GM23338 (cell line): ENCODE measurements at regions not wholly inside any gene's neighbourhood (a gene's known extent, or its start where the extent isn't known, plus 50 kb on each side); places are given as distances from the start of the nearest gene placed in this dataset.

Experiments
- ATAC-seq: fragments of 200-7000 bp; cut with Tn5 transposase; 3 replicates; pipeline ENCODE4 v1.9.1; 2020
- DNase-seq: peaks from one replicate; pipeline ENCODE4 v3.0.0-alpha.2; 2015; ENCODE audit warnings: low spot score
- H2AFZ ChIP-seq: fragments of 200-600 bp; sonication (generic); 2 replicates; pipeline ENCODE4 v1.8.0; 2016; ENCODE audit warnings: antibody characterized with exemption, mild to moderate bottlenecking, moderate library complexity
- H3F3A ChIP-seq: fragments of 200-600 bp; sonication (generic); replicated peaks from 2 replicates; pipeline ENCODE4 v1.8.0; 2017; ENCODE audit warnings: antibody characterized with exemption, mixed run types, low read depth
- H3K27ac ChIP-seq: fragments of 200-600 bp; sonication (generic); 2 replicates; pipeline ENCODE4 v1.6.1; 2016; ENCODE audit warnings: low read depth
- H3K27me3 ChIP-seq: fragments of 200-600 bp; sonication (generic); 2 replicates; pipeline ENCODE4 v1.8.0; 2016; ENCODE audit warnings: mild to moderate bottlenecking, mixed run types, moderate library complexity; ENCODE audit not compliant: insufficient read depth
- H3K36me3 ChIP-seq: fragments of 200-600 bp; sonication (generic); 2 replicates; pipeline ENCODE4 v1.8.0; 2016; ENCODE audit warnings: mild to moderate bottlenecking; ENCODE audit not compliant: insufficient read depth
- H3K4me1 ChIP-seq: fragments of 200-600 bp; sonication (generic); 2 replicates; pipeline ENCODE4 v1.8.0; 2016; ENCODE audit warnings: mild to moderate bottlenecking, moderate library complexity; ENCODE audit not compliant: insufficient read depth
- H3K4me2 ChIP-seq: fragments of 200-600 bp; sonication (generic); 2 replicates; pipeline ENCODE4 v1.7.1; 2017; ENCODE audit warnings: mixed run types
- H3K4me3 ChIP-seq: fragments of 200-600 bp; sonication (generic); 2 replicates; pipeline ENCODE4 v1.6.1; 2016; ENCODE audit warnings: mixed run types
- H3K79me2 ChIP-seq: fragments of 200-600 bp; sonication (generic); replicated peaks from 2 replicates; pipeline ENCODE4 v1.8.0; 2017; ENCODE audit warnings: mild to moderate bottlenecking; ENCODE audit not compliant: insufficient read depth
- H3K9me2 ChIP-seq: fragments of 200-600 bp; sonication (generic); 2 replicates; pipeline ENCODE4 v1.8.0; 2017; ENCODE audit not compliant: insufficient read depth
- H4K20me1 ChIP-seq: fragments of 200-600 bp; sonication (generic); replicated peaks from 2 replicates; pipeline ENCODE4 v1.8.0; 2017; ENCODE audit warnings: mild to moderate bottlenecking; ENCODE audit not compliant: insufficient read depth
- H3K27ac Mint-ChIP-seq: 2 replicates; pipeline ENCODE4 v1.8.0; 2020; ENCODE audit warnings: inconsistent platforms, mild to moderate bottlenecking, moderate library complexity, mixed read lengths
- H3K27me3 Mint-ChIP-seq: 3 replicates; pipeline ENCODE4 v1.8.0; 2022; ENCODE audit warnings: low read depth, mild to moderate bottlenecking, moderate library complexity, mixed read lengths, inconsistent platforms; ENCODE audit not compliant: insufficient read depth, poor library complexity
- H3K36me3 Mint-ChIP-seq: 3 replicates; pipeline ENCODE4 v1.8.0; 2021; ENCODE audit warnings: low read depth, mild to moderate bottlenecking, inconsistent platforms, moderate library complexity, mixed read lengths
- H3K4me1 Mint-ChIP-seq: 3 replicates; pipeline ENCODE4 v1.8.0; 2020; ENCODE audit warnings: mild to moderate bottlenecking, inconsistent platforms, mixed read lengths
- H3K4me3 Mint-ChIP-seq: 3 replicates; pipeline ENCODE4 v1.8.0; 2021; ENCODE audit warnings: moderate library complexity, mild to moderate bottlenecking, inconsistent platforms, mixed read lengths
- H3K9me3 Mint-ChIP-seq: 3 replicates; pipeline ENCODE4 v1.8.0; 2020; ENCODE audit warnings: moderate library complexity, mild to moderate bottlenecking, inconsistent platforms, mixed read lengths
- ETS1 ChIP-seq: IDR thresholded peaks from 2 replicates; pipeline ENCODE4 v1.6.1; 2016; ENCODE audit warnings: antibody characterized with exemption
- EZH2 ChIP-seq: fragments of 200-600 bp; sonication (generic); IDR thresholded peaks from one replicate; pipeline ENCODE4 v1.8.0; 2017; ENCODE audit warnings: antibody characterized with exemption, mild to moderate bottlenecking, low read depth; ENCODE audit not compliant: unreplicated experiment
- REST ChIP-seq: IDR thresholded peaks from one replicate; pipeline ENCODE4 v1.6.1; 2018; ENCODE audit warnings: antibody characterized with exemption; ENCODE audit not compliant: unreplicated experiment
- ZNF462 ChIP-seq: fragments of 250-450 bp; sonication (Bioruptor Pico); IDR thresholded peaks from 2 replicates; pipeline ENCODE4 v1.5.0; 2020; ENCODE audit warnings: mild to moderate bottlenecking, moderate library complexity

- no peak for TF ChIP-seq ZNF462 (CRISPR knock-in tag)
These were observed 127.6 kb upstream of the VGLL2 start (continued) for GRCh38 chr6:117137711-117138110.

- H3K4me1 ChIP-seq, result peaks cover 8% of the 10 kb centered on the region; the same call in 1 of the 2 replicates
- H3K9me3 Mint-ChIP-seq, result no peaks in the 10 kb centered on the region
- H3F3A ChIP-seq, result no peaks in the 10 kb centered on the region
- H3K9me2 ChIP-seq, result no peaks in the 10 kb centered on the region
- no peaks in the 10 kb centered on the region for H3K27me3 ChIP-seq
- H3K4me3 Mint-ChIP-seq, result no peak overlapping the region
- no peak overlapping the region for H2AFZ ChIP-seq
- H3K4me1 Mint-ChIP-seq, result peaks cover 14% of the 10 kb centered on the region; the same call in 2 of the 3 replicates
- H3K27ac Mint-ChIP-seq, result no peak overlapping the region
- H3K27ac ChIP-seq, result no peak overlapping the region
- peaks cover 3% of the 10 kb centered on the region for H3K27me3 Mint-ChIP-seq
- H3K4me2 ChIP-seq, result no peak overlapping the region
- no peak overlapping the region for H3K4me3 ChIP-seq
- no peaks in the 10 kb centered on the region for H4K20me1 ChIP-seq
- ATAC-seq (no peak), DNase-seq (no peak)
- H3K79me2 ChIP-seq, result no peaks in the 10 kb centered on the region
- H3K36me3 ChIP-seq, result no peaks in the 10 kb centered on the region
- no peaks in the 10 kb centered on the region for H3K36me3 Mint-ChIP-seq
- no peak for TF ChIP-seq EZH2
- TF ChIP-seq REST, result no peak
- no peak for TF ChIP-seq ETS1
- no peak for TF ChIP-seq ZNF462 (CRISPR knock-in tag)
These were observed 126.9 kb upstream of the VGLL2 start for GRCh38 chr6:117138425-117138824.
